Spleen (tissue), 11 donors: ENCODE measurements at regions not wholly inside any gene's neighbourhood (a gene's known extent, or its start where the extent isn't known, plus 50 kb on each side); places are given as distances from the start of the nearest gene placed in this dataset.

Experiments used
- DNase-seq: peaks from one replicate; pipeline ENCODE4 v3.0.0-alpha.2; 2020
- H3K27ac ChIP-seq, 8 donors: fragments of 200-600 bp; sonication (generic) in 7 of 8; 1 replicate in 4 of 8; 2 replicates in 4 of 8; pipeline versions ENCODE4 v1.5.0 to v1.8.0; 2016 to 2021; ENCODE audit warnings: inconsistent platforms in 4 of 8, mild to moderate bottlenecking in 4 of 8, moderate library complexity in 1 of 8
- H3K27me3 ChIP-seq, 7 donors: fragments of 200-600 bp; sonication (generic) in 6 of 7; replicated peaks in 1 of 7; 1 replicate in 4 of 7; 2 replicates in 3 of 7; pipeline versions ENCODE4 v1.5.0 to v1.8.0; 2016 to 2021; ENCODE audit warnings: inconsistent platforms in 3 of 7, mild to moderate bottlenecking in 1 of 7
- H3K36me3 ChIP-seq, 6 donors: fragments of 200-600 bp; sonication (generic) in 5 of 6; 1 replicate in 4 of 6; 2 replicates in 2 of 6; pipeline versions ENCODE4 v1.5.0 to v1.8.0; 2016 to 2021; ENCODE audit warnings: inconsistent platforms in 2 of 6
- H3K4me1 ChIP-seq, 6 donors: fragments of 200-600 bp; sonication (generic) in 5 of 6; 1 replicate in 3 of 6; 2 replicates in 3 of 6; pipeline versions ENCODE4 v1.5.0 to v1.8.0; 2016 to 2021; ENCODE audit warnings: inconsistent platforms in 3 of 6
- H3K4me3 ChIP-seq, 8 donors: fragments of 200-600 bp; sonication (generic) in 7 of 8; 1 replicate in 4 of 8; 2 replicates in 4 of 8; pipeline versions ENCODE4 v1.5.0 to v1.8.0; 2016 to 2021; ENCODE audit warnings: inconsistent platforms in 4 of 8, mild to moderate bottlenecking in 4 of 8, moderate library complexity in 2 of 8
- H3K9me3 ChIP-seq, 8 donors: fragments of 200-600 bp; sonication (generic) in 7 of 8; 1 replicate in 4 of 8; 2 replicates in 4 of 8; pipeline versions ENCODE4 v1.5.0 to v1.8.0; 2016 to 2021; ENCODE audit warnings: inconsistent platforms in 4 of 8
- POLR2A ChIP-seq, 3 donors: fragments of 450-650 bp; IDR thresholded peaks; one replicate each; pipeline ENCODE4 v1.5.1; 2017; ENCODE audit warnings: antibody characterized with exemption in 3 of 3, mild to moderate bottlenecking in 1 of 3
- POLR2AphosphoS5 ChIP-seq, 3 donors: sonication (generic); formaldehyde crosslinking; IDR thresholded peaks; one replicate each; pipeline ENCODE4 v1.5.1; 2017; ENCODE audit warnings: antibody characterized with exemption in 3 of 3
- WGBS, 5 donors: extraction: QIAGEN DNeasy Blood & Tissue Kit in 3 of 5; methylation state at CpG; one replicate each; pipeline versions ENCODE4 v1.1.5 to v1.1.7; 2013 to 2018; 5-methylcytosine and 5-hydroxymethylcytosine counted together
- intact Hi-C: fragments of 100-400 bp; cut with DNase I; formaldehyde crosslinking; loops from one replicate; pipeline ENCODE4 v1.15.0; 2023; ENCODE audit warnings: low total_unique reads
- TF ChIP-seq, protein P1 (sequence below), 11 experiments: fragments of 200-600 bp in 7 of 11; fragments of 450-650 bp in 4 of 11; sonication (generic) in 4 of 11; IDR thresholded peaks in 8 of 11; conservative IDR thresholded peaks in 3 of 11; 1 replicate in 7 of 11; 2 replicates in 4 of 11; pipeline versions ENCODE4 v1.4.0 to v1.8.0; 2016 to 2021; ENCODE audit warnings: antibody characterized with exemption in 11 of 11, inconsistent platforms in 4 of 11, mild to moderate bottlenecking in 1 of 11
- donor health status: healthy with polysubstance abuse.
- donor health status: DM: no; HTN: no; CAD: no; lungs with moderate emphysema.
- donor health status: DM: no; HTN: no; CAD: no.
- donor health status: Bipolar disorder and iron deficiency.
- donor health status: healthy.
- donor health status: DM: no; HTN: no; CAD: no.
- donor health status: DM: yes; HTN: yes; CAD: no.

DNA sequence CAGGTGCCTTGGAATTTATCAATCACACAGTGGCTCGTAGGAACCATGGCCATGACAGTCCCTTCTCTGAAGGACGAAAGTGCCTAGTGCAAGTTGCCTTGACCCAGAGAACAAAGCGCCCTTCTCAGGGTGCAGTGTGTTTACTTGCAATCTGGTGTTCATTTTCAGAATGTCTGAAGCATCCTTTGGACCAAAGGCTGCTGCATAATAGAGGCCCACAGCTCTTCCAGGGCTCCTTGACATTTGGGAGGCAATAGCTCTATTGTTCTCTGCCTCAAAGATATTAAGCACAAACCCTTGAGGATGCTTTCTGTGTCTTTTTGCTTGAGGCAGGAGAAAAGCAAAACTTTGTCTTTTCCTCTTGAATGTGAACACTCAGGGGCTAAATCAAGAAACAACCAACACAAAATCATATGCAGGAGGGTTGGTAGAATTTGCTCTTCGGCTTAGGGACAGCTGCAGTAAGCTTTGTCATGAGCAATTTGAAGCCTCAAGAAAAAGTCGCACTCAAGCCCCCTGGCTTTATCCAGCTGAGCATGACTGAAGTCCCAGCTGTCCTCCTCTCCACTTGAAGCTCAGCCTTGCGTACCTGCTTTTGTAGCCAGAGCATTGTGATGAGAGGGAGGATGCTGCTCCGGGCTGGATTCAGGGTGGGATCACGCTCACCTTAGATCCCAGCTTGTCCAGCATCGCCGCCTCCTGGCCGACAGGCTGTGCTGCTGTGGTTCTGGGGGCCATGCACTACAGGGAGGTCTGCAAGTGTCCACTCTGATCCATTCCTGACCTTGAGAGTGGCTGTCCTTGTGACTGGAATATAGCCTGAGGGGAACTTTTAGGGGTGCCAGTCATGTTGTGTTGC, 495.4 kb downstream of the CDH26 start:
- intact Hi-C loops = no loop called here
- Histone ChIP-seq H3K27me3 (peaks cover 0 to 2% (median 0%) of the 10 kb centered on the region in 7 donors), H3K9me3 (no peaks in the 10 kb centered on the region), H3K36me3 (no peaks in the 10 kb centered on the region), H3K27ac (no peak overlapping the region), H3K4me1 (no peaks in the 10 kb centered on the region), H3K4me3 (no peak overlapping the region)
- WGBS, 5 donors = 78 to 87% (median 83%) methylated on average over 9 to 11 of the region's 11 CpGs
- TF ChIP-seq POLR2AphosphoS5 (IDR thresholded peaks at IDR 0.05) (no peak), POLR2A (IDR thresholded peaks at IDR 0.05) (no peak)
- TF ChIP-seq, protein P1, sequence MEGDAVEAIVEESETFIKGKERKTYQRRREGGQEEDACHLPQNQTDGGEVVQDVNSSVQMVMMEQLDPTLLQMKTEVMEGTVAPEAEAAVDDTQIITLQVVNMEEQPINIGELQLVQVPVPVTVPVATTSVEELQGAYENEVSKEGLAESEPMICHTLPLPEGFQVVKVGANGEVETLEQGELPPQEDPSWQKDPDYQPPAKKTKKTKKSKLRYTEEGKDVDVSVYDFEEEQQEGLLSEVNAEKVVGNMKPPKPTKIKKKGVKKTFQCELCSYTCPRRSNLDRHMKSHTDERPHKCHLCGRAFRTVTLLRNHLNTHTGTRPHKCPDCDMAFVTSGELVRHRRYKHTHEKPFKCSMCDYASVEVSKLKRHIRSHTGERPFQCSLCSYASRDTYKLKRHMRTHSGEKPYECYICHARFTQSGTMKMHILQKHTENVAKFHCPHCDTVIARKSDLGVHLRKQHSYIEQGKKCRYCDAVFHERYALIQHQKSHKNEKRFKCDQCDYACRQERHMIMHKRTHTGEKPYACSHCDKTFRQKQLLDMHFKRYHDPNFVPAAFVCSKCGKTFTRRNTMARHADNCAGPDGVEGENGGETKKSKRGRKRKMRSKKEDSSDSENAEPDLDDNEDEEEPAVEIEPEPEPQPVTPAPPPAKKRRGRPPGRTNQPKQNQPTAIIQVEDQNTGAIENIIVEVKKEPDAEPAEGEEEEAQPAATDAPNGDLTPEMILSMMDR (IDR thresholded peaks at IDR 0.05 in 8 of 11, conservative IDR thresholded peaks at IDR 0.05 in 3 of 11) = no peak
- no peak for DNase-seq

DNA sequence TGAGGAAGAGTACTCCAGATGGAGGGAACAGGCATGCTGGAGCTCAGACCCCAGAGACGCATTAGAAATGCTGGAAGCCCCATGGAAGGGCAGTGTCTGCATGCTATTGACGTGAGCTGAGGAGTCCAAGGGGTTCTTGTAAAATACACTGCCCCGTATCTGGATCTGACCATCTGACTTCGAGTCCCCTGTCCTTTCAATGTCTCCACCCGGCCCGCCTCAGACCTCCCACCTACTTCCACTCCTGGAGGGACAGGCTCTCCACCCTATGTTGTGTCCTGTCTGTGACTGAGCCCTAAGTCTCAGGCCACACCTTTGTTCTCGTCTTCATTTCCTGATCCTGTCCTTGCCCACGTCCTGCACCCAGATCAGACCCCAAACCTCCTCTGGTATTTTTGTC, 496.3 kb downstream of the CDH26 start:
- 77 to 88% (median 80%) methylated on average over 8 of the region's 8 CpGs for WGBS, 5 donors
- DNase-seq = no peak

DNA sequence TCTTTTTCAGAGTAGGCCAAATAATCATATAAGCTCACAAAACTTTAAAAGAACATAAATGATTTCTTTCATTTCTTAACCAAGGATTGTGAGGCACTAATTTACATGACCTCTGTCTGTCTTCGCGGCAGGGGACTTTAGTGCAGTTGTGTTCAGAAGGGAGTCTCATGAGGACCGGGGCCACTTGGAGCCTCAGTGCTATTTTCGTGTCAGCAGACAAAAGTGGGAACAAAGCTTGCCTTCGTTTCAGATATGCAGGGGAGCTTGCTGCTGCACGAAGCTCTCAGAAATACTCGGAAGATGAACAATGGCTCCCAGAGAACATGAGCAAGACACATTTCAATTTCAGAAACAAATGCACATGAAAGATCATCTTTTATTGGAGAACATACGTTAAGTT, 497.0 kb downstream of the CDH26 start:
- WGBS, 5 donors = 82 to 87% (median 85%) methylated on average over 8 of the region's 8 CpGs
- Histone ChIP-seq H3K27ac (no peak overlapping the region), H3K4me1 (no peaks in the 10 kb centered on the region), H3K27me3 (no peaks in the 10 kb centered on the region), H3K9me3 (no peaks in the 10 kb centered on the region), H3K4me3 (no peak overlapping the region), H3K36me3 (no peaks in the 10 kb centered on the region)
- intact Hi-C loops = no loop called here
- TF ChIP-seq, protein P1 (IDR thresholded peaks at IDR 0.05 in 8 of 11, conservative IDR thresholded peaks at IDR 0.05 in 3 of 11) = no peak
- TF ChIP-seq POLR2AphosphoS5 (IDR thresholded peaks at IDR 0.05) (no peak), POLR2A (IDR thresholded peaks at IDR 0.05) (no peak)
- no peak for DNase-seq

More for the DNA sequence above, 496.3 kb downstream of the CDH26 start:
- no peaks in the 10 kb centered on the region for H3K27me3 ChIP-seq
- no peaks in the 10 kb centered on the region for H3K9me3 ChIP-seq
- no peak overlapping the region for H3K27ac ChIP-seq
- H3K4me3 ChIP-seq = no peak overlapping the region
- intact Hi-C loops = no loop called here
- TF ChIP-seq POLR2A (IDR thresholded peaks at IDR 0.05) = no peak
- no peaks in the 10 kb centered on the region for H3K36me3 ChIP-seq
- H3K4me1 ChIP-seq = no peaks in the 10 kb centered on the region

DNA sequence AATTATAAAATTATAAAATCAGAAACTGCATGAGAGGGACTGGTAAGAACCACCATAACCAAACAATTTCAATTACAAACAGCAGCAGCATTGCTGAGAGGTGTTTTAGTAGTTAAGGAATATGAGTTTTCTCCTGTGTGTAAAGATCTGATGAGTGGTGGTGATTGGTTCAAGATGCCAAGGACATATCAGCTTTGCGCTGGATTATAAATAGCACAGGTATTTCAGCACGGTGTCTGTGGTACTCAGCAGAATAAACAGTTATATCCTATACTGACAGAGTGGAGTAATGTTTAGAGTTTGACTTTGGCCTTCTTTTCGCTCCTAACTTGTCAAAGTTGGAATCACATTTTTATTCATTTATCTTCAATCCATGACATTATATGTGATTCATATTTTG, 501.0 kb downstream of the CDH26 start:
- H3K27me3 ChIP-seq = no peaks in the 10 kb centered on the region
- no peak overlapping the region for H3K27ac ChIP-seq
- H3K36me3 ChIP-seq = no peaks in the 10 kb centered on the region
- 78 to 84% (median 80%) methylated on average over 3 of the region's 3 CpGs for WGBS, 5 donors
- no peak for DNase-seq
- TF ChIP-seq POLR2AphosphoS5 (IDR thresholded peaks at IDR 0.05) (no peak), POLR2A (IDR thresholded peaks at IDR 0.05) (no peak)
- TF ChIP-seq, protein P1 (IDR thresholded peaks at IDR 0.05 in 8 of 11, conservative IDR thresholded peaks at IDR 0.05 in 3 of 11) = no peak
- H3K4me3 ChIP-seq = no peak overlapping the region
- peaks cover 0 to 10% (median 2%) of the 10 kb centered on the region in 8 donors for H3K9me3 ChIP-seq
- intact Hi-C loops = no loop called here
- H3K4me1 ChIP-seq = no peaks in the 10 kb centered on the region
